HepG2 (cell line): ENCODE measurements at regions not wholly inside any gene's neighbourhood (a gene's known extent, or its start where the extent isn't known, plus 50 kb on each side); places are given as distances from the start of the nearest gene placed in this dataset.

Experiments
- ATAC-seq: fragments of 200-7000 bp; cut with Tn5 transposase; 3 replicates; pipeline ENCODE4 v1.9.1; 2020; ENCODE audit warnings: mild to moderate bottlenecking, moderate library complexity
- BruUV-seq: library from RNA; stranded (reverse); fragments of 400-500 nt; replicated peaks from 2 replicates; lab custom pipeline; 2021; lab: Mats Ljungman, UMichigan
- CTCF ChIA-PET: fragments of 300-600 bp; formaldehyde crosslinking; extraction: SDS; loops from one replicate; lab custom pipeline; 2021; ENCODE audit warnings: low total read pairs, inconsistent platforms, low intra/inter-chr PET ratio; lab: Yijun Ruan, JAX
- POLR2A ChIA-PET: fragments of 350-600 bp; sonication (Branson Sonifier 250); formaldehyde crosslinking; loops from one replicate; lab custom pipeline; 2020; ENCODE audit warnings: antibody characterized with exemption, inconsistent platforms; lab: Yijun Ruan, JAX
- DNase-seq: peaks from one replicate; pipeline ENCODE4 v3.0.0-alpha.2; 2015; ENCODE audit warnings: low spot score
- FAIRE-seq: peaks from 3 replicates; lab custom pipeline; 2011; peaks lifted over from hg19 to GRCh38; lab: Jason Lieb, UNC
- H2AFZ ChIP-seq: one replicate; pipeline ENCODE4 v1.6.1; 2011; ENCODE audit warnings: low read length, inconsistent platforms
- H3K27ac ChIP-seq: fragments of 300-600 bp; 3 replicates; pipeline ENCODE4 v1.8.0; 2011; ENCODE audit warnings: mixed run types, mild to moderate bottlenecking, mixed read lengths, low read length, inconsistent platforms; ENCODE audit not compliant: insufficient read depth; ENCODE audit errors: extremely low read length
- H3K27me3 ChIP-seq, 2 experiments: fragments of 200-600 bp in 1 of 2; 2 replicates in 1 of 2; 3 replicates in 1 of 2; pipeline versions ENCODE4 v1.6.0 to v1.8.0; 2011; ENCODE audit warnings: low read length in 2 of 2, mild to moderate bottlenecking in 2 of 2, moderate library complexity in 2 of 2, inconsistent platforms in 1 of 2; ENCODE audit not compliant: insufficient read depth in 2 of 2, control insufficient read depth in 1 of 2
- H3K36me3 ChIP-seq, 2 experiments: fragments of 200-600 bp in 1 of 2; replicated peaks in 1 of 2; 2 replicates in 1 of 2; 3 replicates in 1 of 2; pipeline versions ENCODE4 v1.5.1 to v1.8.0; 2011; ENCODE audit warnings: low read length in 2 of 2, inconsistent platforms in 1 of 2; ENCODE audit not compliant: insufficient read depth in 2 of 2, control insufficient read depth in 1 of 2
- H3K4me1 ChIP-seq: 2 replicates; pipeline ENCODE4 v1.5.1; 2012; ENCODE audit warnings: low read length, inconsistent platforms; ENCODE audit not compliant: insufficient read depth
- H3K4me2 ChIP-seq: 2 replicates; pipeline ENCODE4 v1.6.0; 2011; ENCODE audit warnings: low read depth, low read length, inconsistent platforms
- H3K4me3 ChIP-seq, 3 experiments: fragments of 200-600 bp in 1 of 3; sonication (generic), shearing (Covaris generic) in 1 of 3; replicated peaks in 1 of 3; 2 replicates each; pipeline ENCODE4 v1.5.1; 2011 to 2016; ENCODE audit warnings: low read length in 3 of 3, inconsistent platforms in 2 of 3, low read depth in 2 of 3, mild to moderate bottlenecking in 2 of 3, control low read depth in 1 of 3, mixed read lengths in 1 of 3; ENCODE audit not compliant: insufficient read depth in 1 of 3
- H3K79me2 ChIP-seq: one replicate; pipeline ENCODE4 v1.6.1; 2011; ENCODE audit warnings: low read length, inconsistent platforms; ENCODE audit not compliant: insufficient read depth
- H3K9ac ChIP-seq: 2 replicates; pipeline ENCODE4 v1.6.0; 2011; ENCODE audit warnings: mild to moderate bottlenecking, low read depth, low read length, inconsistent platforms; ENCODE audit not compliant: insufficient read depth
- H3K9me3 ChIP-seq: 2 replicates; pipeline ENCODE4 v1.5.1; 2012; ENCODE audit warnings: mild to moderate bottlenecking, low read length
- H4K20me1 ChIP-seq: 2 replicates; pipeline ENCODE4 v1.6.0; 2011; ENCODE audit warnings: inconsistent platforms, mild to moderate bottlenecking, low read length, moderate library complexity; ENCODE audit not compliant: insufficient read depth
- ELF1 ChIP-seq: sonication (generic); formaldehyde crosslinking; IDR thresholded peaks from 2 replicates; pipeline ENCODE4 v1.4.0; 2020; ENCODE audit warnings: missing genetic modification reagents
- FOXO1 ChIP-seq: sonication (generic); formaldehyde crosslinking; IDR thresholded peaks from 2 replicates; pipeline ENCODE4 v1.4.0; 2020; ENCODE audit warnings: missing genetic modification reagents
- FOXP1 ChIP-seq, 2 experiments: fragments of 450-650 bp in 1 of 2; IDR thresholded peaks; 2 replicates each; pipeline ENCODE4 v1.6.1; 2017 to 2018; ENCODE audit warnings: antibody characterized with exemption in 1 of 2
- HNF4A ChIP-seq: sonication (generic); formaldehyde crosslinking; IDR thresholded peaks from 2 replicates; pipeline ENCODE4 v1.4.0; 2020; ENCODE audit warnings: missing genetic modification reagents
- KLF12 ChIP-seq: sonication (generic); formaldehyde crosslinking; IDR thresholded peaks from 2 replicates; pipeline ENCODE4 v1.4.0; 2020; ENCODE audit warnings: missing genetic modification reagents, borderline replicate concordance
- KMT2A ChIP-seq: sonication (generic); formaldehyde crosslinking; IDR thresholded peaks from 2 replicates; pipeline ENCODE4 v1.4.0; 2020; ENCODE audit warnings: missing genetic modification reagents
- MAF1 ChIP-seq: sonication (generic); formaldehyde crosslinking; IDR thresholded peaks from 2 replicates; pipeline ENCODE4 v1.5.0; 2020; ENCODE audit warnings: missing genetic modification reagents, borderline replicate concordance
- MTA3 ChIP-seq: sonication (generic); formaldehyde crosslinking; IDR thresholded peaks from 2 replicates; pipeline ENCODE4 v1.4.0; 2020; ENCODE audit warnings: missing genetic modification reagents
- SMC3 ChIP-seq: IDR thresholded peaks from 2 replicates; pipeline ENCODE4 v1.6.1; 2011; ENCODE audit warnings: low read length, improper control_type of control experiment
- SRSF1 ChIP-seq: fragments of 200-400 bp; formaldehyde crosslinking; optimal IDR thresholded peaks from 2 replicates; pipeline ENCODE3; 2017; ENCODE audit warnings: mild to moderate bottlenecking, low read depth, low read length, moderate library complexity
- ZNF234 ChIP-seq: sonication (generic); formaldehyde crosslinking; conservative IDR thresholded peaks from 2 replicates; pipeline ENCODE4 v1.5.1; 2020; ENCODE audit warnings: mild to moderate bottlenecking, missing genetic modification reagents
- ZNF260 ChIP-seq: sonication (generic); formaldehyde crosslinking; IDR thresholded peaks from 2 replicates; pipeline ENCODE4 v1.4.0; 2020; ENCODE audit warnings: missing genetic modification reagents, low read depth, mild to moderate bottlenecking, borderline replicate concordance
- ZNF337 ChIP-seq: sonication (generic); formaldehyde crosslinking; IDR thresholded peaks from 2 replicates; pipeline ENCODE4 v1.5.1; 2020; ENCODE audit warnings: missing genetic modification reagents, low read depth, mild to moderate bottlenecking, borderline replicate concordance
- ZNF776 ChIP-seq: sonication (generic); formaldehyde crosslinking; IDR thresholded peaks from 2 replicates; pipeline ENCODE4 v1.4.0; 2020; ENCODE audit warnings: mild to moderate bottlenecking, missing genetic modification reagents
- WGBS: methylation state at CpG from one replicate; pipeline ENCODE4 v1.1.6; 2017; ENCODE audit warnings: low lambda C conversion rate; 5-methylcytosine and 5-hydroxymethylcytosine counted together
- in situ Hi-C: cut with HindIII; loops from 2 replicates; pipeline ENCODE4 v1.10.0; 2017; ENCODE audit warnings: low pct_unique_long_range_greater_than_20kb; ENCODE audit not compliant: extremely low pct_ligation_motif_present
- intact Hi-C: fragments of 100-400 bp; cut with micrococcal nuclease; formaldehyde crosslinking; loops from one replicate; pipeline ENCODE4 v1.10.0; 2022; ENCODE audit not compliant: unreplicated experiment
- TF ChIP-seq, protein P1 (sequence below): sonication (generic); formaldehyde crosslinking; IDR thresholded peaks from 2 replicates; pipeline ENCODE4 v1.5.0; 2020; ENCODE audit warnings: mild to moderate bottlenecking, missing genetic modification reagents, borderline replicate concordance
- TF ChIP-seq, protein P2 (sequence below): IDR thresholded peaks from 2 replicates; pipeline ENCODE4 v1.6.1; 2016; ENCODE audit warnings: mild to moderate bottlenecking
- TF ChIP-seq, protein P3 (sequence below): sonication (generic); formaldehyde crosslinking; IDR thresholded peaks from 2 replicates; pipeline ENCODE4 v1.8.1; 2023; ENCODE audit warnings: mild to moderate bottlenecking, missing genetic modification reagents

DNA sequence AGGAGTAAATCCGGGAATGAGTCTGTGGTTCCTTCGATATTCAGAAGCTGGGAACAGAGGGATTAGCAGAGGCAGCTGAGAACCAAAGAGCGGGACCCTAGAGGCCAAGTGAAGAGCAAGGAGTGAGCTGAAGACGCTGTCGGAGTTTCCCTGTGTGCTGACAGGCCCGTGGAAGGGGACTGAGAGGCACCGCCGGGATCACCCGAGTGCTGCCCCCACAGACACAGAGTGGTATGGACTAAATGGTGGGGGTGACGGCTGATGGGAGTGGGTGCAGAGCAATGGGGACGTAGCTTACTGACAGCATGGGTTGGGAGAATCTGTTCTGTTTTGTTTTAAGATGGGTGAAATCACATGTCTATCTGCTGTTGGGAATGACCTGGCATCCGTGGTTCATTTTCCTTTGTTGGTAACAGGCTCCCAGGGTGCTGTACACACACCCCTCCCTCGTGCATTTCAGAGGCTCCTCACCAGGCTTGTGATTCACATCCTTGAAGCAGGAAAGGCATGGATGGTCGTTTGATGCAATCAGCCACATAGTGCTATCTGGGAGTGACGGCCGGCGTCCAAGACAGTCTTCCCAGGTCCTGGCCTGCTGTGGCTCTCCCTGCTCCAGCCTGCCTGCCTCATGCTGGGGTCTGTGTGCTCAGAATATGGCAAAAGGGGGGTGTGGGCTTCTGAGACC is 97.4 kb downstream of the THBS2 start:
- Histone ChIP-seq H3K9ac (no peak overlapping the region), H3K4me2 (no peak overlapping the region), H2AFZ (no peak overlapping the region), H3K27ac (no peak overlapping the region), H3K36me3 (no peaks in the 10 kb centered on the region), H3K9me3 (no peaks in the 10 kb centered on the region), H3K79me2 (no peaks in the 10 kb centered on the region), H3K4me1 (no peaks in the 10 kb centered on the region), H4K20me1 (no peaks in the 10 kb centered on the region), H3K27me3 (peaks cover 18 to 65% of the 10 kb centered on the region in 2 experiments), H3K4me3 (no peak overlapping the region)
- no peak for FAIRE-seq
- DNase-seq = no peak
- WGBS = 21% methylated on average over 14 of the region's 17 CpGs
- no peak for ATAC-seq
- CTCF ChIA-PET = no interaction called here
- in situ Hi-C loops (no loop called here), intact Hi-C loops (no loop called here)
- POLR2A ChIA-PET = no interaction called here
- no TSS peak for BruUV-seq
- TF ChIP-seq FOXP1 (IDR thresholded peaks at IDR 0.05) = no peak
- TF ChIP-seq FOXP1 (CRISPR knock-in tag; IDR thresholded peaks at IDR 0.05) = no peak
- TF ChIP-seq, protein P1, sequence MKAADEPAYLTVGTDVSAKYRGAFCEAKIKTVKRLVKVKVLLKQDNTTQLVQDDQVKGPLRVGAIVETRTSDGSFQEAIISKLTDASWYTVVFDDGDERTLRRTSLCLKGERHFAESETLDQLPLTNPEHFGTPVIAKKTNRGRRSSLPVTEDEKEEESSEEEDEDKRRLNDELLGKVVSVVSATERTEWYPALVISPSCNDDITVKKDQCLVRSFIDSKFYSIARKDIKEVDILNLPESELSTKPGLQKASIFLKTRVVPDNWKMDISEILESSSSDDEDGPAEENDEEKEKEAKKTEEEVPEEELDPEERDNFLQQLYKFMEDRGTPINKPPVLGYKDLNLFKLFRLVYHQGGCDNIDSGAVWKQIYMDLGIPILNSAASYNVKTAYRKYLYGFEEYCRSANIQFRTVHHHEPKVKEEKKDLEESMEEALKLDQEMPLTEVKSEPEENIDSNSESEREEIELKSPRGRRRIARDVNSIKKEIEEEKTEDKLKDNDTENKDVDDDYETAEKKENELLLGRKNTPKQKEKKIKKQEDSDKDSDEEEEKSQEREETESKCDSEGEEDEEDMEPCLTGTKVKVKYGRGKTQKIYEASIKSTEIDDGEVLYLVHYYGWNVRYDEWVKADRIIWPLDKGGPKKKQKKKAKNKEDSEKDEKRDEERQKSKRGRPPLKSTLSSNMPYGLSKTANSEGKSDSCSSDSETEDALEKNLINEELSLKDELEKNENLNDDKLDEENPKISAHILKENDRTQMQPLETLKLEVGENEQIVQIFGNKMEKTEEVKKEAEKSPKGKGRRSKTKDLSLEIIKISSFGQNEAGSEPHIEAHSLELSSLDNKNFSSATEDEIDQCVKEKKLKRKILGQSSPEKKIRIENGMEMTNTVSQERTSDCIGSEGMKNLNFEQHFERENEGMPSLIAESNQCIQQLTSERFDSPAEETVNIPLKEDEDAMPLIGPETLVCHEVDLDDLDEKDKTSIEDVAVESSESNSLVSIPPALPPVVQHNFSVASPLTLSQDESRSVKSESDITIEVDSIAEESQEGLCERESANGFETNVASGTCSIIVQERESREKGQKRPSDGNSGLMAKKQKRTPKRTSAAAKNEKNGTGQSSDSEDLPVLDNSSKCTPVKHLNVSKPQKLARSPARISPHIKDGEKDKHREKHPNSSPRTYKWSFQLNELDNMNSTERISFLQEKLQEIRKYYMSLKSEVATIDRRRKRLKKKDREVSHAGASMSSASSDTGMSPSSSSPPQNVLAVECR (CRISPR knock-in tag) = no peak
- TF ChIP-seq ZNF337 = no peak
- no peak for TF ChIP-seq ELF1 (CRISPR knock-in tag)
- TF ChIP-seq KMT2A (CRISPR knock-in tag) = no peak
- TF ChIP-seq ZNF234 (CRISPR knock-in tag) = no peak
- TF ChIP-seq ZNF260 (CRISPR knock-in tag) = no peak
- TF ChIP-seq MAF1 (CRISPR knock-in tag) = no peak
- no peak for TF ChIP-seq SMC3
- TF ChIP-seq, protein P2, sequence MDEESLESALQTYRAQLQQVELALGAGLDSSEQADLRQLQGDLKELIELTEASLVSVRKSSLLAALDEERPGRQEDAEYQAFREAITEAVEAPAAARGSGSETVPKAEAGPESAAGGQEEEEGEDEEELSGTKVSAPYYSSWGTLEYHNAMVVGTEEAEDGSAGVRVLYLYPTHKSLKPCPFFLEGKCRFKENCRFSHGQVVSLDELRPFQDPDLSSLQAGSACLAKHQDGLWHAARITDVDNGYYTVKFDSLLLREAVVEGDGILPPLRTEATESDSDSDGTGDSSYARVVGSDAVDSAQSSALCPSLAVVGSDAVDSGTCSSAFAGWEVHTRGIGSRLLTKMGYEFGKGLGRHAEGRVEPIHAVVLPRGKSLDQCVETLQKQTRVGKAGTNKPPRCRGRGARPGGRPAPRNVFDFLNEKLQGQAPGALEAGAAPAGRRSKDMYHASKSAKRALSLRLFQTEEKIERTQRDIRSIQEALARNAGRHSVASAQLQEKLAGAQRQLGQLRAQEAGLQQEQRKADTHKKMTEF (CRISPR knock-in tag) = no peak
- no peak for TF ChIP-seq MTA3 (CRISPR knock-in tag)
- TF ChIP-seq FOXO1 (CRISPR knock-in tag) = no peak
- no peak for TF ChIP-seq HNF4A
- TF ChIP-seq ZNF776 (CRISPR knock-in tag) = no peak
- TF ChIP-seq, protein P3, sequence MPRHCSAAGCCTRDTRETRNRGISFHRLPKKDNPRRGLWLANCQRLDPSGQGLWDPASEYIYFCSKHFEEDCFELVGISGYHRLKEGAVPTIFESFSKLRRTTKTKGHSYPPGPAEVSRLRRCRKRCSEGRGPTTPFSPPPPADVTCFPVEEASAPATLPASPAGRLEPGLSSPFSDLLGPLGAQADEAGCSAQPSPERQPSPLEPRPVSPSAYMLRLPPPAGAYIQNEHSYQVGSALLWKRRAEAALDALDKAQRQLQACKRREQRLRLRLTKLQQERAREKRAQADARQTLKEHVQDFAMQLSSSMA (CRISPR knock-in tag) = no peak
- no peak for TF ChIP-seq KLF12
- no peak for TF ChIP-seq SRSF1
